ENCODE measurements at regions not wholly inside any gene's neighbourhood (a gene's known extent, or its start where the extent isn't known, plus 50 kb on each side); places are given as distances from the start of the nearest gene placed in this dataset.

DNA sequence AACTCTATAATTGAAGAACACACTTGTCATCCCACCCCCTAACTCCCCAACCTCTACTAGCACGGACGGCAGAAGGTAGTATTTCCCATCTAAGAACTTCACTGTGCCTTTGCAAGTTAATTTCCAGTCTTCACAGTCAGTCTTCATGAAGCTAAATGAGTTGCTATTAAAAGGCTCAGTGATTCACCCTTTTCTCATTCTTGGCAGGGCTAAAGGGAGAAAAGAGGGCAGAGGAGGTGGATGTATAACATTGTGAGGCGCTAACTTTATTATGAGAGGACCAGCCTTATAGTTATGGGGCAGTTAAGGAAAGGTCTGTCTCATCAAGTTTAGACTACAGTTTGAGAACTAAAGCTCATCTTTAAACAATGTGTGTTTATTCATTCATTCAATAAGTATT is 161.0 kb upstream of the S100G start:
- TF ChIP-seq CTCF (conservative IDR thresholded peaks at IDR 0.05; ENCODE audit: low read depth, low read length), result no peak
- no peak for DNase-seq (ENCODE audit: low read depth)

DNA sequence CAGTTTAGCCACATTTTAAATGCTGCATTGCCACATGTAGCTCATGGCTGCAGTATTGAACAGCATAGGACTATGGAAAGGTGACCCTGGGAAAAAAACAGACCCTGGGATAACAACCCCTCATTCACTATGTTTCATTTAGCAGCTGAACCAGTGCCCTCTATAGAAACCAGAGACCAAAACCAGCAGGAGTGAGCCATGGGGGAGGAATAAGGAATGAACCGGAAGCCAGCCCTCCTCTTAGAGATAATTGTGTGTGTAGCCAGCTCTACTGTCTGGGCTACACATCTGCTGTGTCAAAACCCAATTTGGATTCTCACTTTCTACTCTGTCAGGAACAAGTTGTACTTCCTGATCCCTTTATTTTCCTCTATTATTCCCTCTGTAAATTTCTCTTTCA is 158.5 kb upstream of the S100G start:
- no peak for TF ChIP-seq CTCF (conservative IDR thresholded peaks at IDR 0.05; ENCODE audit: low read depth, low read length)
- H3K4me3 ChIP-seq (ENCODE audit: low read depth, low read length), result no peak overlapping the region
- DNase-seq (ENCODE audit: low read depth), result no peak

More for the DNA sequence above, 161.0 kb upstream of the S100G start:
- no peak overlapping the region for H3K4me3 ChIP-seq (ENCODE audit: low read depth, low read length)

DNA sequence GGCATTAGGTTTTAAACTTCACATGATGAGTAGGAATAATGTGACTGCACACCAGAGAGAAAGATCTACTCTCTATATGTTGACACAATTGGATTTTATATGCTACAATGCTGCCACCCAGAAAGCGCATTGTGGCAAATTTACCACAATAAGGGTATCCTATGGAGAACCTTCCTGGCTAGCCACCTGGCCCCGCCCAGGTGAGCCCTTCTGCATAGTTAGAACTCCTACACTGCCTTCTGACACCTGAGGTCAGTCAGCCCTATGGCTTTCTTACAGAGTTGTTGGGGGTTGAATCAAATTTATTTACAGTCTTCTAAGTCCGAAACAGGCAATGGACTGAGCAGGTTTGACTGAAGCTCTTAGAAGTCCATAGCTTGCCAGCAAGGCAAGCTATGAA is 153.8 kb upstream of the S100G start:
- TF ChIP-seq CTCF (conservative IDR thresholded peaks at IDR 0.05; ENCODE audit: low read depth, low read length), result no peak

DNA sequence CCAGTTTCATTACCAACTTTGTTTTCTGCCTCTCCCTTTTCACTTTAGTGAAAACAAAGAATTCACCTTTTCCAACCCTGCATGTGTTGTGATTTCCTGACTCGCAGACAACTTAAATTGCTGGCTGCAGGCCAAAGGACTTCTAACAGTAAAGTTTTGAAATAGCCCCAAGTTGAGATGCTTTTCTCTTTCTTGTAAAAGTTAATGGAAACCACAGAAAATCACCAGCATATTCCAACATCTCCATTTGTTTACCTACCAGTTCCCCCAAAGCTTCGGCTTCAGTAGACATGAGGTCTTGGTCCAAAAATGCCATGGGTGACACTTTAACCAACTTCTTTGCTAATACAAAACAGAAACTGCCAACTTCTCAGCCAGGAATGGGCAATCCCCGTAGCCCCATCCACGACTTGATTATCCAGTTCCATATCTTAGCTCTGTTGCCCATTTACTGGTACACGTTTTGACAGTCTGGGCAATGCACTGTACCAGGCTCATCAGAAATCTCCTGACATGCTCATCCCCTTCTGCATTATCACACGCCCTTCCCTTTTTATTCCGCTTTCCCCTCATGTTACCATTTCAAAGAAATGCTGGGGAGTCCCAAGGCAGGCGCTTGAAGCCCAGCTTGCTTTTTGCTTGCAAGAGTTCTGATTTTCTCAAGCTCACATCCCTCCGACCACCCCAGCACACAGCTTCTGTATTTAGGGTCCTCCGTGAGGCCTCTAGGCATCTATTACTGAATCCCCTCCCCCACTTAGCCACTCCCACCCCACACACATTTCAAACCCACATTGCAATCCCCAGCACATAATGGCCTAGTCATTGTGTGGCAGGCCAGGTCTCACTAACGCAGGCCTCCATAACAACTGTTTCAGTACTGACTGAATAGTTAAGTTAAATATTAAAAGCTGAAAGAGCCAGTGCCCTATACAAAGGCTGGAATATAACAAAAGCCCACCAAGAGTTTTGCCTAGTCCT is 137.9 kb upstream of the S100G start:
- TF ChIP-seq CTCF (conservative IDR thresholded peaks at IDR 0.05; ENCODE audit: low read depth, low read length), result no peak
- no peak for DNase-seq (ENCODE audit: low read depth)
- H3K4me3 ChIP-seq (ENCODE audit: low read depth, low read length), result no peak overlapping the region

More for the DNA sequence above, 153.8 kb upstream of the S100G start:
- no peak for DNase-seq (ENCODE audit: low read depth)
- H3K4me3 ChIP-seq (ENCODE audit: low read depth, low read length), result no peak overlapping the region

DNA sequence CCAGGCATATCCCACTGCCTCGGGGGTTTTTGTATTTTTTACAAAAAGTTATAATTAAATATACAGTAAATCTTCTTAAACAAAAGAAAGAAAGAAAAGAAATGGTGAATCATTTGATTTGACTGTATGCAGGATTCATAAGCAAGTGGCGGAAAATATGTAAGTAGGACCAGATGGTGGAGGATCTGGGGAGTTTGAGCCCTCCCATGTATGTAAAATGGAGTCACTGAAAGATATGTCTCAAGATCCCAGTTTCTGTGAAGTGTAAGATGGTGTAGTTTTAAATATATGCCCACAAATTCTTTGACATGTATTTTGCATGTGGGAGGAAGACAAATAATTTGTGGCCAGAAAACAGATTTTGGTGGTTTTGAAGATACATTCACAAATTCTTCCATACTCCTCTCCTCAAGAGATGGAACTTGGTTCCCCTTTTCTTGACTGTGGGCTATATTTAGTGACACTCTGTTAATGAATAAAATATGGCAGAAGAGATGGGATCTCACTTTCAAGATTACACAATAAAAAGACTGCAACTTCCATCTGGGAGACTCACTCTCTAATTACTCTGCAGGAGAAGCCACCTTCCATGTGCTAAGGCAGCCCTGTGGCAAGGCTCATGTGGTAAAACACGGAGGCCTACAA is 133.6 kb upstream of the S100G start:
- H3K4me3 ChIP-seq (ENCODE audit: low read depth, low read length), result no peak overlapping the region
- no peak for TF ChIP-seq CTCF (conservative IDR thresholded peaks at IDR 0.05; ENCODE audit: low read depth, low read length)
- DNase-seq (ENCODE audit: low read depth), result no peak

DNA sequence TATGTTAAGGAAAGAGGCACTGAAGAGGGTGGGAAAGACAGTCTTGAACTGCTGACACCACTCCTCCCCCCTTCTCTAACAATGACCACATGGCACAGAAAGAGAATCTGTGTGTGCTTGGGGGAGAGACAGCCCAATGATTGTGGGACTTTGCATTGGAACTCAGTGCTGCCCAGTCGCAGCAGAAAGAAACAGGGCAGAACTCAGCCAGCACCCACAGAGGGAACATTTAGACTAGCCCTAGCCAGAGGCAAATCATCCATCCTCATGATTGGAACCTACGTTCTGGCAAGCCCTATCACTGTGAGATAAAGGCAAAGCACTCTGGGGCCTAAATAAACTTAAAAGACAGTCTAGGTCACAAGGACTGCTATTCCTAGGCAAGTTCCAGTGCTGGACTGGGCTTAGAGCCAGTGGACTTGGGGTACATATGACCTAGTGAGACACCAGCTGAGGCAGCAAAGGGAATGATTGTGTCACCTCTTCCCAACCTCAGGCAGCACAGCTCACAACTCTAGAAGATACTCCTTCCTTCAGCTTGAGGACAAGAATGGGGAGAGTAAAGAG is 132.8 kb upstream of the S100G start:
- DNase-seq (ENCODE audit: low read depth), result no peak
- no peak overlapping the region for H3K4me3 ChIP-seq (ENCODE audit: low read depth, low read length)
- no peak for TF ChIP-seq CTCF (conservative IDR thresholded peaks at IDR 0.05; ENCODE audit: low read depth, low read length)

Measured in epithelial cell of proximal tubule (primary cell).